NCI-H1048 (cell line): ENCODE measurements at regions not wholly inside any gene's neighbourhood (a gene's known extent, or its start where the extent isn't known, plus 50 kb on each side); places are given as distances from the start of the nearest gene placed in this dataset.
"Not testable (repeated sequence)": the region's sequence is repeated elsewhere in the genome, so short reads cannot be mapped to it uniquely, and the experiment has no call there.

ENCODE experiments used
- DNase-seq: peaks from one replicate; lab custom pipeline; 2025; lab: John Stamatoyannopoulos, UW

- DNase-seq, result no peak
Measured at GRCh38 chrX:41003506-41004270, 81.6 kb upstream of the USP9X start.

DNA sequence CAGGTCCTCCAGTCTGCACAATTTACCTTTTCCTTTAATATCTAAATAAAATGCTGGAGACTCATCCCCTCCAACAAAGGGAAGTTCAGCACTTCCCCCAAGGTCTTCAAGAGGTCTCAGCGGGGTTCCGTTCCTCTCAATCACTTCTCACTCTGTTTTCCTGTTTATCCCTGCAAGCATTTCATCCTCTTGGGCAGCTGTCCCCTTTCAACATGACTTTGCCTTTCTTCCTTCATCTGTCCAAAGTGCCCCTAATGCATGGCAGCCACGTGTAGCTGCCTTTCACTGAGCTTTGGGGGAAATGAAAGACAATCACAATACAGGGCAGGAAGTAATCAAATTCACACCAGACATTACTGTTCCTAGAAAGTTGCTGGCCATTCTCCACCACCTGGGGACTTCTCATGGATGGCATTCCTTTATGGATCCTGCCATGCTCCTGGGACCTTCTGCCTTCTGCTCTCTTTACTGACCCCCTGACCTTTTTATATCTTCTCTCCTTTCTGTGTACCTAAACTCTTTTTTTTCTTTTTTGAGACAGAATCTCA is 79.7 kb upstream of the USP9X start:
- DNase-seq, result no peak

DNA sequence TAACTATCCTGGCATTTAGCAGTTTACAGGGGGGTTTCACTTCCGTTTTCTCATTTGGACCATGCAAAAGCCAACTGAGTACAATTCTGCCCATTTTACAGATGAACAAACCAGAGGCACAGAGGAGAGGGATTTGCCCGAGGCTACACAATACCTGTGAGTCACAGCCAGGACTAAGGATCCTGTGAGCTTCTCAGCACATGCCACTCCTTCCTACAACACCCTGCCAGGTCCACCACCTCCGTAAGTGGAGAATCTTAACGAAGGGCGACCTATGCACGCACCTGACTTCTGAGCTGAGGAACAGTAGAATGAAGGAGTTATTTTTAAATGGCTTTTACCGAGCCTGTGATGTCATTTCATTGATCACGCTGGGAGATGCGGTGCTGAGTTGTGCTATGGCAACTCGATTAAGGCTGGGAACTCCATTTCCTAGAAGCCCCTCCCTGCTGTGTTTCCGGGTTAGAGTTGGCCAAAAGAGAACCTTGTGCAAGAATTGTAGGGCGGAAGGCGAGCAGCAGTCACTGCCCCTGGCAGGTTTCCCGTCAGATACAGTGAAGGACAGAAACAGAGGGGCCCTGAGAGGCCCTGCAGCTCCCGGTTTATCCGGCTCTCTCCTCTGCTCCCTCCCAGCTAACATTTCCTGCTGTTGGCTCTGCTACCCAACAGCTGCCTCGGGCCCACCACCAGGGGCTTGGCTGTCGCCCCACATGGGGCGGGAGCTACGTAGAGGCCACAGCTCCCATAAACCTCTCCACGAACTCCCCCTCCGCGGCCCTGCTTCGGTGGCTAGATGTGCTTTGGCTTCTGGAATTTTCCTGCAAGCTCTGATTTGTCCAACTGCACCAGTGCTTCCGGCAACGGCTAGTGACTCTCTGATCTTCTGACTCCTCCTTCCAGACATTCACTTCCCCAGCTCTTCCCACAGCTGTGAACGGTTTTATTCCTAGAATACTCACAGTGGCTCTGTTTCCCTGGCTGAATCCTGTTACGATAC is 75.1 kb upstream of the USP9X start:
- DNase-seq, result no peak

DNA sequence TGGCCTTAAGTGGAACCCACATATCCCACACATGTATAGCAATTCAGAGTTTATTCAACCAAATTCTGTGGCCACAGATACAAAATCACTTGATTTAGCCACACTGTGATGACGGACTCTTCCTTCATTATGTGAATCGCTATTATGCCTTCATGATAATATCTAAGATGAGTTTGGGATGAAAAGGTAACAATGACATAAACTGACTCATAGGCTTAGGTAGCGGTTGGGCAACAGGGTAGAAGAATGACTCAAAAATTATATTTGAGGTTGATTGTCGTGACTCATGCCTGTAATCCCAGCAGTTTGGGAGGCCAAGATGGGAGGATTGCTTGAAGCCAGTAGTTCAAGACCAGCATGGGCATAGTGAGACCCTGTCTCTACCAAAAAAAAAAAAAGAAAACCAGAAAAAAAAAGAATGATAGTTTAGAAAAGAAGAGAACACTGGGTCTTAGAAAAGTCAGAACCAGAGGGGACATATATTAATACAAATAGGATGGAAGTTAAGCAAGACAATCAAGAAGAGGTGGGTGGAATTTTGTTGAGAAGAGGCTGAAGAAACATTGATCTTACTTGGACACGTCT is 70.4 kb upstream of the USP9X start:
- DNase-seq, result no peak

GRCh38 chrX:41017785-41018184 is 67.5 kb upstream of the USP9X start:
- DNase-seq, result not testable (repeated sequence)

- not testable (repeated sequence) for DNase-seq
Measured at GRCh38 chrX:41018391-41019040, 66.7 kb upstream of the USP9X start.

DNA sequence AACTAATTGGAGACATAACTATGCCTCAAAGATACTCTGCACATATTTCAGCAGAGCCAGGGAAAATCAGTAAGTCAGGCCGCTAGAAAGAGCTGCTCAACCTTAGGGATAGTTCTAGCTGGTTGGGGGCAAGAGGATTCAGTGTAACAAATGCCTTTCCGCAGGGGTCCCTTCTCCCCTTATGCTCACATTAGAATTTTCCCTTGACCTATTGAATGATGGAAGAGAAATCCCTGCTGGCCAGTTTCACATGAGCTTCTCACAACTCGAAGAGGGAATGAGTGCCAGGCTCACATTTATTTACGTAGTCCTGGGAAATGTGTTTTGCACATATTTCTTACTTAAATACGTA is 66.2 kb upstream of the USP9X start:
- no peak for DNase-seq

GRCh38 chrX:41022566-41022965 is 62.7 kb upstream of the USP9X start:
- DNase-seq, result no peak

DNA sequence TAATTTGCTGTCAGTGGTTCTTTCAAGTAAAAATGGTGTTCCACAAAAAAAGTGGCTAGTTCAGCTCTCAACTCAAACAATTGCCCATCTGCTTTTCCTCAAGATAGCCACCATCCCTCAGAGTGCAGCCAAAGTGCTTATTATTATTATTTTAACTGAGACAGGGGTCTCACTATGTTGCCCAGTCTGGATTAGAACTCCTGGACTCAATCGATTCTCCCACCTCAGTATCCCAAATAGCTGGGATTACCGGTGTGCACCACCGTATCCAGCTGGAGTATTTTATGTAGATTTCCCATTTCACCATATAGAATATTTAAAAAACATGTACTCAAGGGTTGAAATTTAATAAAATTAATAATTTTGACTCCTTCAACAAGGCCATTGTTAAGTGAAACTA is 62.1 kb upstream of the USP9X start:
- DNase-seq, result no peak

GRCh38 chrX:41024335-41024734 is 60.9 kb upstream of the USP9X start:
- DNase-seq, result not testable (repeated sequence)

GRCh38 chrX:41024755-41025154 is 60.5 kb upstream of the USP9X start:
- DNase-seq, result no peak

DNA sequence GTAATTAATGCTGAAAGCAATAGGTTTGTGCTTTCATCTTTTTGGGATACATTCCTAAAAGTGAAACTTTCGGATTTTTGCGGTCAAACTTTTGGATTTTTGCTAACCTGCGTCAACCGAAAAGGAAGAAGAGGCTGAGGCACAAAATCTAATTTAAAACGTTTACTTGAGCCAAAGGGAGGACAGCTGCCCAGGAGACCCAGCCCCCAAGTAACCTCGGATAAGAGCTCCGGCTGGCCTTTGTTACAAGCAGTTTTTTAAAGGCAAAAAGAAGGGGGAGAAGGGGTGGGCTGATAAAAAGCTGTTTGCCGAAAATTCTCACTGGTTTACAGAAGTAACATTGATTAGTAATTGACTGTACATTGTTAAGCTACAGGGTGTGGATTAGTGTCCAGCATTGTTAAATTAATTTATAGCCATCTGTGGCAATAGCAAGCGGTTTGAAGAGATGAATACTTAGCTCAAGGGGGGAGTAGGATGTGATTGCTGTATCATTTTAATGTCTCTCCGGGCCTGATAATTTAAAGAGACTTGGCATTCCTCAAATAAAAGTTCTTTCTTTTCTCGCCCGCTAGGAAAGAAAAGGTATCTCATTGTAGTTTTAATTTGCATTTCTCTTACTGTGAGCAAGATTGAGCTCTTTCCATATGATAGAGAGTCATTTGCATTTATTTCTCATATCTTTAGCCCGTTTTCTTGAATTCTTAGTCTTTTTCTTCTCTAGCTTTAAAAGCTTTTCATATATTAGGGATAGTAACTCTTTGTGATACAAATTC is 59.1 kb upstream of the USP9X start:
- DNase-seq, result no peak

- DNase-seq, result no peak
Measured at GRCh38 chrX:41026702-41027078, 58.6 kb upstream of the USP9X start.

DNA sequence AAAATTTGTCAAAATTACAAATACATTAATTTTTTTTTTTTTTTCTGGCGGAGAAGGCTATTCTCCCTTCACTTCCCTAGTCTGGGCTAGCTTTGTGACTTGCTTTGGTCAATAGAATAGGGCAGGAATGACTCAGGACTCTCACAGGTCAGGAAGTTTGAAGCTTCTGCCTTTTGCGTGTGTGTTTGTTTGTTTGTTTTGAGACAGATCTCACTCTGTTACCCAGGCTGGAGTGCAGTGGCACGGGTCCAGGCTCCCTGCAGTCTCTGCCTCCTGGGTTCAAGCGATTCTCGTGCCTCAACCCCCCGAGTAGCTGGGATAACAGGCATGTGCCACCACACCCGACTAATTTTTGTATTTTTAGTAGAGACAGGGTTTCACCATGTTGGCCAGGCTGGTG is 55.9 kb upstream of the USP9X start:
- no peak for DNase-seq

GRCh38 chrX:41031256-41031967 is 53.8 kb upstream of the USP9X start:
- DNase-seq, result no peak

DNA sequence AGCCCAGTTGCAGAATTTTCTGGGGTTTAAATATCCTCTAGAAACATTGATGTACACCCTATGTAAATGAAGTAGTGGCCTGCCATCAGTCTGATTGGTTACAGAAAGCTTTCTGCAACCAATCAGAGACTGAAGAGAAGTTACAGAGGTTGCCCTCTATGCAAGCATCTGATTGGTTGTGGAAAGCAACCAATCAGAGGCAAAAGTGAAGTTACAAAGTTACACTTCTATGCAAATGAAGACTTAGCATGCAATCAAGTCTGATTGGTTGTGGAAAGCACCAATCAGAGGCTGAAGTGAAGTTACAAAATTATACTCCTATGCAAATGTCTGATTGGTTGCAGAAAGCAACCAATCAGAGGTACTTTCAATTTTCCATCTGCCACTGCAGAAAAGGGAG is 51.9 kb upstream of the USP9X start:
- DNase-seq, result peak; percentile 3

DNA sequence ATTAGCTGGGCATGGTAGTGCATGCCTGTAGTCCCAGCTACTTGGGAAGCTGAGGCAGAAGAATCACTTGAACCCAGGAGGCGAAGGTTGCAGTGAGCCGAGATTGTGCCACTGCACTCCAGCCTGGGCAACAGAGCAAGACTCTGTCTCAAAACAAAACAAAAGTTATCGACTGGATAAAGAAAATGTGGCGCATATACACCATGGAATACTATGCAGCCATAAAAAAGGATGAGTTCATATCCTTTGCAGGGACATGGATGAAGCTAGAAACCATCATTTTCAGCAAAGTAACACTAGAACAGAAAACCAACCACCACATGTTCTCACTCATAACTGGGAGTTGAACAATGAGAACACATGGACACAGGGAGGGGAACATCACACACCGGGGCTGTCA is 50.3 kb upstream of the USP9X start:
- not testable (repeated sequence) for DNase-seq
